ENCODE measurements at regions not wholly inside any gene's neighbourhood (a gene's known extent, or its start where the extent isn't known, plus 50 kb on each side); places are given as distances from the start of the nearest gene placed in this dataset.
"Not testable (repeated sequence)": the region's sequence is repeated elsewhere in the genome, so short reads cannot be mapped to it uniquely, and the experiment has no call there.

DNA sequence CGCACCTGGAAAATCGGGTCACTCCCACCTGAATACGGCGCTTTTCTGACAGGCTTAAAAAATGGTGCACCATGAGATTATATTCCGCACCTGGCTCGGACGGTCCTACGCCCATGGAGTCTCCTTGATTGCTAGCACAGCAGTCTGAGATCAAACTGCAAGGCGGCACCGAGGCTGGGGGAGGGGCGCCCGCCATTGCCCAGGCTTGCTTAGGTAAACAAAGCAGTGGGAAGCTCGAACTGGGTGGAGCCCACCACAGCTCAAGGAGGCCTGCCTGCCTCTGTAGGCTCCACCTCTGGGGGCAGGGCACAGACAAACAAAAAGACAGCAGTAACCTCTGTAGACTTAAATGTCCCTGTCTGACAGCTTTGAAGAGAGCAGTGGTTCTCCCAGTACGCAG, 267.0 kb upstream of the KITLG start:
- TF ChIP-seq, protein P1, sequence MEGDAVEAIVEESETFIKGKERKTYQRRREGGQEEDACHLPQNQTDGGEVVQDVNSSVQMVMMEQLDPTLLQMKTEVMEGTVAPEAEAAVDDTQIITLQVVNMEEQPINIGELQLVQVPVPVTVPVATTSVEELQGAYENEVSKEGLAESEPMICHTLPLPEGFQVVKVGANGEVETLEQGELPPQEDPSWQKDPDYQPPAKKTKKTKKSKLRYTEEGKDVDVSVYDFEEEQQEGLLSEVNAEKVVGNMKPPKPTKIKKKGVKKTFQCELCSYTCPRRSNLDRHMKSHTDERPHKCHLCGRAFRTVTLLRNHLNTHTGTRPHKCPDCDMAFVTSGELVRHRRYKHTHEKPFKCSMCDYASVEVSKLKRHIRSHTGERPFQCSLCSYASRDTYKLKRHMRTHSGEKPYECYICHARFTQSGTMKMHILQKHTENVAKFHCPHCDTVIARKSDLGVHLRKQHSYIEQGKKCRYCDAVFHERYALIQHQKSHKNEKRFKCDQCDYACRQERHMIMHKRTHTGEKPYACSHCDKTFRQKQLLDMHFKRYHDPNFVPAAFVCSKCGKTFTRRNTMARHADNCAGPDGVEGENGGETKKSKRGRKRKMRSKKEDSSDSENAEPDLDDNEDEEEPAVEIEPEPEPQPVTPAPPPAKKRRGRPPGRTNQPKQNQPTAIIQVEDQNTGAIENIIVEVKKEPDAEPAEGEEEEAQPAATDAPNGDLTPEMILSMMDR (conservative IDR thresholded peaks at IDR 0.05), result not testable (repeated sequence)
- TF ChIP-seq EZH2 (IDR thresholded peaks at IDR 0.05; ENCODE audit: low read depth), result not testable (repeated sequence)
